ENCODE measurements at regions not wholly inside any gene's neighbourhood (a gene's known extent, or its start where the extent isn't known, plus 50 kb on each side); places are given as distances from the start of the nearest gene placed in this dataset.
A peak's percentile ranks its signal among the peaks of the same experiment; 100 is the strongest.
"Not testable (repeated sequence)": the region's sequence is repeated elsewhere in the genome, so short reads cannot be mapped to it uniquely, and the experiment has no call there.

- no peak for DNase-seq (ENCODE audit: low read depth)
Observed at GRCh38 chr2:111664275-111664850, 219.6 kb downstream of the ANAPC1 start.

- DNase-seq (ENCODE audit: low read depth), result no peak
Observed at GRCh38 chr2:111665011-111665410, 219.0 kb downstream of the ANAPC1 start.

GRCh38 chr2:111665551-111666116 lies 218.4 kb downstream of the ANAPC1 start:
- DNase-seq (ENCODE audit: low read depth), result no peak

- no peak for DNase-seq (ENCODE audit: low read depth)
Observed at GRCh38 chr2:111666160-111666559, 217.8 kb downstream of the ANAPC1 start.

- no peak for DNase-seq (ENCODE audit: low read depth)
Observed at GRCh38 chr2:111667001-111667400, 217.0 kb downstream of the ANAPC1 start.

- DNase-seq (ENCODE audit: low read depth), result no peak
Observed at GRCh38 chr2:111667542-111668273, 216.3 kb downstream of the ANAPC1 start.

GRCh38 chr2:111668274-111668616 lies 215.7 kb downstream of the ANAPC1 start:
- DNase-seq (ENCODE audit: low read depth), result no peak

GRCh38 chr2:111668741-111669140 lies 215.3 kb downstream of the ANAPC1 start:
- no peak for DNase-seq (ENCODE audit: low read depth)

GRCh38 chr2:111669928-111670695 lies 213.9 kb downstream of the ANAPC1 start:
- DNase-seq (ENCODE audit: low read depth), result no peak

- no peak for DNase-seq (ENCODE audit: low read depth)
Observed at GRCh38 chr2:111670776-111671175, 213.2 kb downstream of the ANAPC1 start.

- DNase-seq (ENCODE audit: low read depth), result no peak
Observed at GRCh38 chr2:111671426-111672150, 212.4 kb downstream of the ANAPC1 start.

- DNase-seq (ENCODE audit: low read depth), result not testable (repeated sequence)
Observed at GRCh38 chr2:111672641-111673040, 211.4 kb downstream of the ANAPC1 start.

- DNase-seq (ENCODE audit: low read depth), result no peak
Observed at GRCh38 chr2:111673526-111673925, 210.5 kb downstream of the ANAPC1 start.

- DNase-seq (ENCODE audit: low read depth), result no peak
Observed at GRCh38 chr2:111675419-111676194, 208.4 kb downstream of the ANAPC1 start.

GRCh38 chr2:111676291-111676822 lies 207.6 kb downstream of the ANAPC1 start:
- no peak for DNase-seq (ENCODE audit: low read depth)

GRCh38 chr2:111678161-111678560 lies 205.8 kb downstream of the ANAPC1 start:
- DNase-seq (ENCODE audit: low read depth), result no peak

- no peak for DNase-seq (ENCODE audit: low read depth)
Observed at GRCh38 chr2:111678651-111679050, 205.3 kb downstream of the ANAPC1 start.

GRCh38 chr2:111679202-111679601 lies 204.8 kb downstream of the ANAPC1 start:
- no peak for DNase-seq (ENCODE audit: low read depth)

- DNase-seq (ENCODE audit: low read depth), result no peak
Observed at GRCh38 chr2:111684611-111685010, 199.4 kb downstream of the ANAPC1 start.

GRCh38 chr2:111685342-111685741 lies 198.7 kb downstream of the ANAPC1 start:
- DNase-seq (ENCODE audit: low read depth), result peak; percentile 58

GRCh38 chr2:111686994-111687393 lies 197.0 kb downstream of the ANAPC1 start:
- no peak for DNase-seq (ENCODE audit: low read depth)
